ENCODE measurements at regions not wholly inside any gene's neighbourhood (a gene's known extent, or its start where the extent isn't known, plus 50 kb on each side); places are given as distances from the start of the nearest gene placed in this dataset.
A peak's percentile ranks its signal among the peaks of the same experiment; 100 is the strongest.

DNA sequence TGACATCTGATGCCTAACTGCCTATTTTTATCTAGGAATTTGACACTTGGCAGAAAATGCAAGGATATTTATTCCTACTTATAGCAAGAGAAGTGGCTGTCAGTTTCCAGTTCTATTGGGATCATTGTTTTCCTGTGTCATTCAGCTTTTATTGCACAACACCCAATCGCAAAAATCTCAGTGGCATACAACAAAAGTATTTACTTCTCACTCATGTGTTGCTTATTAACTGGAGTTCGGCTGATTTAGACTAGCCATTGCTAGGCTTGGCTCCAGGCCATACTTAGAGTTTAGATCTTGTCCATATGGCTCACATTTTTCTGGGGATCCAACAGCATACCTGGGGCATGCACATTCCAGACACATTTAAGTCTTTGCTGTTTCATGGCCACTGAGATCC is 218.6 kb upstream of the SYT1 start:
- Mint-ChIP-seq H3K4me1 (no peaks in the 10 kb centered on the region), H3K4me3 (no peak overlapping the region), H3K27me3 (ENCODE audit: insufficient read depth) (peaks cover 48% of the 10 kb centered on the region), H3K36me3 (ENCODE audit: low read depth) (peaks cover 10% of the 10 kb centered on the region), H3K9me3 (peaks cover 33% of the 10 kb centered on the region), H3K27ac (no peak overlapping the region)
- H3K9ac ChIP-seq (ENCODE audit: extremely low read depth, low read length, poor library complexity, severe bottlenecking) = no peak overlapping the region
- H3K27me3 ChIP-seq (ENCODE audit: control insufficient read depth, insufficient read depth, low read length, poor library complexity, severe bottlenecking) = no peaks in the 10 kb centered on the region
- no peaks in the 10 kb centered on the region for H3K4me1 ChIP-seq (ENCODE audit: control insufficient read depth, insufficient read depth, low read length)
- H3K4me3 ChIP-seq (ENCODE audit: low read length) = no peak overlapping the region
- peaks cover 20% of the 10 kb centered on the region for H3K9me3 ChIP-seq (ENCODE audit: control insufficient read depth, low read length)
- TF ChIP-seq, protein P1, sequence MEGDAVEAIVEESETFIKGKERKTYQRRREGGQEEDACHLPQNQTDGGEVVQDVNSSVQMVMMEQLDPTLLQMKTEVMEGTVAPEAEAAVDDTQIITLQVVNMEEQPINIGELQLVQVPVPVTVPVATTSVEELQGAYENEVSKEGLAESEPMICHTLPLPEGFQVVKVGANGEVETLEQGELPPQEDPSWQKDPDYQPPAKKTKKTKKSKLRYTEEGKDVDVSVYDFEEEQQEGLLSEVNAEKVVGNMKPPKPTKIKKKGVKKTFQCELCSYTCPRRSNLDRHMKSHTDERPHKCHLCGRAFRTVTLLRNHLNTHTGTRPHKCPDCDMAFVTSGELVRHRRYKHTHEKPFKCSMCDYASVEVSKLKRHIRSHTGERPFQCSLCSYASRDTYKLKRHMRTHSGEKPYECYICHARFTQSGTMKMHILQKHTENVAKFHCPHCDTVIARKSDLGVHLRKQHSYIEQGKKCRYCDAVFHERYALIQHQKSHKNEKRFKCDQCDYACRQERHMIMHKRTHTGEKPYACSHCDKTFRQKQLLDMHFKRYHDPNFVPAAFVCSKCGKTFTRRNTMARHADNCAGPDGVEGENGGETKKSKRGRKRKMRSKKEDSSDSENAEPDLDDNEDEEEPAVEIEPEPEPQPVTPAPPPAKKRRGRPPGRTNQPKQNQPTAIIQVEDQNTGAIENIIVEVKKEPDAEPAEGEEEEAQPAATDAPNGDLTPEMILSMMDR (conservative IDR thresholded peaks at IDR 0.05) = no peak
- DNase-seq = no peak
- no peaks in the 10 kb centered on the region for H3K36me3 ChIP-seq (ENCODE audit: control insufficient read depth, insufficient read depth, low read length)
- 93 to 100% methylated on average over 2 of the region's 2 CpGs for WGBS, 2 experiments (ENCODE audit: insufficient coverage in 1 of 2, insufficient read length in 1 of 2)
- no peak overlapping the region for H3K27ac ChIP-seq (ENCODE audit: low read depth, low read length)

DNA sequence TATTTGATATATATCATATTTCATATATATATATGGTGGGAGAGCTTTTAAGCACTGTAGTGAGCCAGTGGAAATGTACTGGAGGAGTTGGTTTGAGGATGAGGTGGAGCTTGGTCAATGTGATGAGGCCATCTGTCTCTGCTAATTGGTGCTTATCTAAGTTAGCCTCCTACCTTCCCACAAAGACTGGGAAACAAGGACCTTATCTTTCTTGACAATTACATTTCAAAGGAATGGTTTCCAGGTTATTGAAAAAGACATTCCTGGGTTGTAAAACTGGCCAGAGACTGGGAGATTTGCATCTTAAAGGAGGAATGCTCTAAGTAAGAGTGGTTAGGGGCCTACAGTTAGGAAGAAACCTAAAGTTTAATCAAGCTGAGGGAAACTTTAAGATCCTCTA is 212.8 kb upstream of the SYT1 start:
- peak; percentile 67 for DNase-seq
- Mint-ChIP-seq H3K4me3 (no peak overlapping the region), H3K9me3 (peaks cover 33% of the 10 kb centered on the region), H3K36me3 (ENCODE audit: low read depth) (peaks cover 10% of the 10 kb centered on the region), H3K27ac (peak overlapping the region; percentile 27), H3K4me1 (peaks cover 12% of the 10 kb centered on the region), H3K27me3 (ENCODE audit: insufficient read depth) (peaks cover 75% of the 10 kb centered on the region)
- Histone ChIP-seq H3K27me3 (ENCODE audit: control insufficient read depth, insufficient read depth, low read length, poor library complexity, severe bottlenecking) (peaks cover 19% of the 10 kb centered on the region), H3K9ac (ENCODE audit: extremely low read depth, low read length, poor library complexity, severe bottlenecking) (peak overlapping the region; percentile 5), H3K36me3 (ENCODE audit: control insufficient read depth, insufficient read depth, low read length) (no peaks in the 10 kb centered on the region), H3K9me3 (ENCODE audit: control insufficient read depth, low read length) (peaks cover 22% of the 10 kb centered on the region), H3K27ac (ENCODE audit: low read depth, low read length) (no peak overlapping the region), H3K4me1 (ENCODE audit: control insufficient read depth, insufficient read depth, low read length) (no peaks in the 10 kb centered on the region), H3K4me3 (ENCODE audit: low read length) (no peak overlapping the region)
- TF ChIP-seq, protein P1 (conservative IDR thresholded peaks at IDR 0.05) = no peak

DNA sequence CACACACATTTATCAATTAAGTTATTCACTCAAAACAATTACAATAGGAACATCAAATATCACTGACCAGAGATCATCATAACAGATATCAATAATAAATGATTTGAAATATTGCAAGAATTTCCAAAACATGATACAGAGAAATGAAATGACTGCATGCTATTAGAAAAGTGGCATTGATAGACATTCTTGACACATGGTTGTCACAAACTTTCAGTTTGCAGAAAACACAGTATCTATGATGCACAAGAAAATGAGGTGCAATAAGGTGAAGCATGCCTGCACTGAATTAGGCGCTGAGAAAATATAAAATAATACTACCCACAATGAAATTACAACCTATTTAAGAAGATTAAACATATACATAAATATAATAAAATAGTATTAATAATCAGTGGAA is 198.0 kb upstream of the SYT1 start:
- H3K27ac ChIP-seq (ENCODE audit: low read depth, low read length) = no peak overlapping the region
- no peak overlapping the region for H3K9ac ChIP-seq (ENCODE audit: extremely low read depth, low read length, poor library complexity, severe bottlenecking)
- no peaks in the 10 kb centered on the region for H3K9me3 ChIP-seq (ENCODE audit: control insufficient read depth, low read length)
- no peaks in the 10 kb centered on the region for H3K36me3 Mint-ChIP-seq (ENCODE audit: low read depth)
- no peak overlapping the region for H3K4me3 ChIP-seq (ENCODE audit: low read length)
- no peak overlapping the region for H3K4me3 Mint-ChIP-seq
- TF ChIP-seq, protein P1 (conservative IDR thresholded peaks at IDR 0.05) = no peak
- H3K36me3 ChIP-seq (ENCODE audit: control insufficient read depth, insufficient read depth, low read length) = no peaks in the 10 kb centered on the region
- peaks cover 12% of the 10 kb centered on the region for H3K27me3 Mint-ChIP-seq (ENCODE audit: insufficient read depth)
- no CpG with 5 or more reads among the region's 1 CpG for WGBS, 2 experiments (ENCODE audit: insufficient coverage in 1 of 2, insufficient read length in 1 of 2)
- peaks cover 10% of the 10 kb centered on the region for H3K4me1 ChIP-seq (ENCODE audit: control insufficient read depth, insufficient read depth, low read length)
- H3K4me1 Mint-ChIP-seq = peaks cover 15% of the 10 kb centered on the region
- H3K9me3 Mint-ChIP-seq = no peaks in the 10 kb centered on the region
- no peak overlapping the region for H3K27ac Mint-ChIP-seq
- DNase-seq = no peak
- no peaks in the 10 kb centered on the region for H3K27me3 ChIP-seq (ENCODE audit: control insufficient read depth, insufficient read depth, low read length, poor library complexity, severe bottlenecking)
